ENCODE measurements at regions not wholly inside any gene's neighbourhood (a gene's known extent, or its start where the extent isn't known, plus 50 kb on each side); places are given as distances from the start of the nearest gene placed in this dataset.

DNA sequence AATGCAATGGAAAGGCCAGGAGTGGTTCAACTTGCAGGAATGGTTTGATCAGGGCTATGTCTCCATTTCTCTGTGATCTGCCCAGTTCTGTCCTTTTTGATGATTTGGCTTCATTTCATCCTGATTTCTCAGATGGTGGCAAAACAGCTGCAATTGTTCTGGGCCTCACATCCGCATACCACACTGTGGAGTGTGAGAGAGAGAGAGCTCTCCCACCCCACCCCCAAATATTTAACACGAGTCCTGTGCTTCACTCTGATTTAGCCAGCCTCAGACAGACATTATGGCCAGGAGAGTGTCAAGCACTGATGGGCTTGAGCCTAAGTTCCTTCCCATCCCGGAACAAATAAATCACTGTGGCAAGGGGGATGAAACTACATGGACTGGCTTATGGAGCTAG is 284.6 kb downstream of the CDC5L start:
- Histone ChIP-seq H2AFZ (ENCODE audit: control insufficient read depth, low read length) (no peak overlapping the region), H3K27me3 (ENCODE audit: control insufficient read depth, extremely low read depth, insufficient read depth, low read length) (no peaks in the 10 kb centered on the region), H3K36me3 (ENCODE audit: control insufficient read depth in 2 of 2, extremely low read depth in 1 of 2, insufficient read depth in 2 of 2, low read length in 2 of 2) (no peaks in the 10 kb centered on the region), H3K4me3 (ENCODE audit: control insufficient read depth in 2 of 3, extremely low read depth in 1 of 3, insufficient read depth in 2 of 3, low read depth in 1 of 3, low read length in 3 of 3) (no peak overlapping the region), H3K9me1 (ENCODE audit: control insufficient read depth, extremely low read depth, insufficient read depth, low read length) (no peaks in the 10 kb centered on the region), H3K79me2 (ENCODE audit: control insufficient read depth, insufficient read depth, low read length) (no peaks in the 10 kb centered on the region), H3K4me1 (ENCODE audit: control insufficient read depth, extremely low read depth, insufficient read depth, low read length) (peaks cover 43% of the 10 kb centered on the region), H3K27ac (ENCODE audit: control insufficient read depth, insufficient read depth, low read length) (no peak overlapping the region), H4K20me1 (ENCODE audit: control insufficient read depth, extremely low read depth, insufficient read depth, low read length) (no peaks in the 10 kb centered on the region), H3K9me3 (ENCODE audit: control insufficient read depth, low read depth, low read length) (no peaks in the 10 kb centered on the region), H3K4me2 (ENCODE audit: control insufficient read depth, extremely low read depth, insufficient read depth, low read depth, low read length) (no peak overlapping the region), H3K9ac (ENCODE audit: control insufficient read depth, extremely low read depth, insufficient read depth, low read length) (no peak overlapping the region)
- dilution Hi-C loops (cut with MboI; ENCODE audit: extremely low pct_ligation_motif_present, low sequenced_read_pairs): no loop called here
- TF ChIP-seq EZH2 (IDR thresholded peaks at IDR 0.05; ENCODE audit: low read length): no peak
- TF ChIP-seq, protein P1, sequence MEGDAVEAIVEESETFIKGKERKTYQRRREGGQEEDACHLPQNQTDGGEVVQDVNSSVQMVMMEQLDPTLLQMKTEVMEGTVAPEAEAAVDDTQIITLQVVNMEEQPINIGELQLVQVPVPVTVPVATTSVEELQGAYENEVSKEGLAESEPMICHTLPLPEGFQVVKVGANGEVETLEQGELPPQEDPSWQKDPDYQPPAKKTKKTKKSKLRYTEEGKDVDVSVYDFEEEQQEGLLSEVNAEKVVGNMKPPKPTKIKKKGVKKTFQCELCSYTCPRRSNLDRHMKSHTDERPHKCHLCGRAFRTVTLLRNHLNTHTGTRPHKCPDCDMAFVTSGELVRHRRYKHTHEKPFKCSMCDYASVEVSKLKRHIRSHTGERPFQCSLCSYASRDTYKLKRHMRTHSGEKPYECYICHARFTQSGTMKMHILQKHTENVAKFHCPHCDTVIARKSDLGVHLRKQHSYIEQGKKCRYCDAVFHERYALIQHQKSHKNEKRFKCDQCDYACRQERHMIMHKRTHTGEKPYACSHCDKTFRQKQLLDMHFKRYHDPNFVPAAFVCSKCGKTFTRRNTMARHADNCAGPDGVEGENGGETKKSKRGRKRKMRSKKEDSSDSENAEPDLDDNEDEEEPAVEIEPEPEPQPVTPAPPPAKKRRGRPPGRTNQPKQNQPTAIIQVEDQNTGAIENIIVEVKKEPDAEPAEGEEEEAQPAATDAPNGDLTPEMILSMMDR (optimal IDR thresholded peaks at IDR 0.05 in 1 of 3, IDR thresholded peaks at IDR 0.05 in 1 of 3, conservative IDR thresholded peaks at IDR 0.05 in 1 of 3; ENCODE audit: extremely low read depth in 1 of 3, insufficient read depth in 2 of 3, low read length in 3 of 3): no peak
- FAIRE-seq: no peak
- DNase-seq (ENCODE audit: low read depth, low spot score): no peak

DNA sequence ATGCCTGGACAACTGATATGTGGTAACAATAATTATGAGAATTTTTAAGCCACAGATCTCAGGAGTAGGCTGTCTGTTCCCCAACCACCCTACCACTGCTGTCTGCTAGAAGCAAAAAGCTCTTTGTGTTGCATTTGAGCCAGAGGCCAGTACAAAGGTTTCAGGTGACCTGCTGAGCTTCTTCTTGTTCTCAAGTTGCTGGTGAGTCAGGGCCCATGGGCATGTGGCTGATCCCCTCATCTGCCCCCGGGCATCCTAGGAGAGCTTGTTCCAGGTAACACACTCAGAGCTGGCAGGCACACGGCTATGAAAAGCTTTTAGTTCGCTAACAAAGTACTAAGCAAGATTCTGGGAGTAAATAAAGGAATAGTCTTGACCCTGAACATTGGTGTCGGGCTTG is 285.3 kb downstream of the CDC5L start:
- Histone ChIP-seq H3K4me3 (ENCODE audit: control insufficient read depth in 2 of 3, extremely low read depth in 1 of 3, insufficient read depth in 2 of 3, low read depth in 1 of 3, low read length in 3 of 3) (no peak overlapping the region), H3K9ac (ENCODE audit: control insufficient read depth, extremely low read depth, insufficient read depth, low read length) (peak overlapping the region; percentile 35), H3K9me3 (ENCODE audit: control insufficient read depth, low read depth, low read length) (no peaks in the 10 kb centered on the region), H3K9me1 (ENCODE audit: control insufficient read depth, extremely low read depth, insufficient read depth, low read length) (no peaks in the 10 kb centered on the region), H3K4me1 (ENCODE audit: control insufficient read depth, extremely low read depth, insufficient read depth, low read length) (peaks cover 43% of the 10 kb centered on the region), H3K79me2 (ENCODE audit: control insufficient read depth, insufficient read depth, low read length) (no peaks in the 10 kb centered on the region), H3K36me3 (ENCODE audit: control insufficient read depth in 2 of 2, extremely low read depth in 1 of 2, insufficient read depth in 2 of 2, low read length in 2 of 2) (no peaks in the 10 kb centered on the region), H3K27ac (ENCODE audit: control insufficient read depth, insufficient read depth, low read length) (peak overlapping the region; percentile 36), H4K20me1 (ENCODE audit: control insufficient read depth, extremely low read depth, insufficient read depth, low read length) (no peaks in the 10 kb centered on the region), H3K27me3 (ENCODE audit: control insufficient read depth, extremely low read depth, insufficient read depth, low read length) (no peaks in the 10 kb centered on the region), H3K4me2 (ENCODE audit: control insufficient read depth, extremely low read depth, insufficient read depth, low read depth, low read length) (peak overlapping the region; percentile 30), H2AFZ (ENCODE audit: control insufficient read depth, low read length) (no peak overlapping the region)
- dilution Hi-C loops (cut with MboI; ENCODE audit: extremely low pct_ligation_motif_present, low sequenced_read_pairs): no loop called here
- DNase-seq (ENCODE audit: low read depth, low spot score): peak; percentile 80
- no peak for TF ChIP-seq EZH2 (IDR thresholded peaks at IDR 0.05; ENCODE audit: low read length)
- FAIRE-seq: peak; percentile 52
